GM12891 (cell line): ENCODE measurements at regions not wholly inside any gene's neighbourhood (a gene's known extent, or its start where the extent isn't known, plus 50 kb on each side); places are given as distances from the start of the nearest gene placed in this dataset.

ENCODE experiments used
- PAX5 ChIP-seq: IDR thresholded peaks from 2 replicates; pipeline ENCODE4 v1.6.1; 2011; ENCODE audit warnings: low read length, moderate library complexity, mild to moderate bottlenecking; ENCODE audit not compliant: insufficient read depth, severe bottlenecking
- POLR2A ChIP-seq: IDR thresholded peaks from 2 replicates; pipeline ENCODE4 v1.6.1; 2011; ENCODE audit warnings: low read depth, low read length, control low read depth
- POLR2AphosphoS5 ChIP-seq: IDR thresholded peaks from 2 replicates; pipeline ENCODE4 v1.6.1; 2011; ENCODE audit warnings: low read depth, low read length, control low read depth
- POU2F2 ChIP-seq: IDR thresholded peaks from 2 replicates; pipeline ENCODE4 v1.6.1; 2011; ENCODE audit warnings: low read depth, mild to moderate bottlenecking, control low read depth, low read length, moderate library complexity
- SPI1 ChIP-seq: IDR thresholded peaks from 2 replicates; pipeline ENCODE4 v1.6.1; 2011; ENCODE audit warnings: low read depth, low read length, control low read depth
- TAF1 ChIP-seq: IDR thresholded peaks from 2 replicates; pipeline ENCODE4 v1.6.1; 2011; ENCODE audit warnings: low read depth, low read length, control low read depth

- no peak for TF ChIP-seq POLR2A
- no peak for TF ChIP-seq TAF1
- no peak for TF ChIP-seq POLR2AphosphoS5
- no peak for TF ChIP-seq SPI1
- no peak for TF ChIP-seq POU2F2
- no peak for TF ChIP-seq PAX5
These were observed 74.4 kb upstream of the IRF2 start for GRCh38 chr4:184548648-184549341.
